GM19468 (cell line): ENCODE measurements at regions not wholly inside any gene's neighbourhood (a gene's known extent, or its start where the extent isn't known, plus 50 kb on each side); places are given as distances from the start of the nearest gene placed in this dataset.
"Not testable (repeated sequence)": the region's sequence is repeated elsewhere in the genome, so short reads cannot be mapped to it uniquely, and the experiment has no call there.

Source experiments
- ATAC-seq: cut with Tn5 transposase; IDR thresholded peaks from one replicate; pipeline ENCODE4 v1.9.1; 2021; ENCODE audit warnings: mild to moderate bottlenecking, moderate library complexity, moderate number of reproducible peaks; ENCODE audit not compliant: unreplicated experiment; ENCODE audit errors: extremely low read depth

DNA sequence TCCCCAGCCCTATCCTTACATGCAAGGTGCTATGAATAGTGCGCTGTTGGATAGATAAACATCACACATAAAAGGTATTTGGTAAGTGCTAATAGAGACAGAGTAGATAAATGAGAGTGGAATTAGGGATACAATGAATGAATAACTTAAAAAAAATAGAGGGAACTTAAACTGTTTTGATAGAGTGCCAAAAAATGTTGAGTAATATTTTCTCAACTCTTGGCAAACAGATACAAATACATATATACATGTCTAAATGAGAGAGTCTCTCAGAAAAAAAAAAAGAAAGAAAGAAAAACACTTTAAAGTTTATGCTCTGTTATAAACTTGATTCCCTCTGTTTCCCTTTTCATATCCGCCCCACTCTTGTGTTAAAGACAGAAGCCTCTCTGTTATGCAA, 667.4 kb downstream of the ROBO2 start:
- no peak for ATAC-seq

DNA sequence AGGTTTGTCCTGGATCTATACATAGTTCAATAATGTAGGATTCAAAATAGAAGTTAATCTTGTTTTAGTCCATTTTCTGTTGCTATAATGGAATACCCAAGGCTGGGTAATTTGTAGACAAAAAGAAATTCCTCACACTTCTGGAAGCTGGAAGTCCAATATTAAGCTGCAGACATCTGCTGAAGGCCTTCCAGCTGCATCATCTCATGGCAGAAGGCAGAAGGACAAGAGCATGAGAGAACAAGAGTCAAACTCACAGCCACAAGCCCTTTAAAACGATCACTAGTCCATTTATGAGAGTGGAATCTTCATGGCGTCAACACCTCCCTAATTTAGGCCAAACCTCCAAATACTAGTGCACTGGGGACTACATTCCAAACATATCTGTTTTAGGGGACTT, 669.3 kb downstream of the ROBO2 start:
- ATAC-seq, result no peak

DNA sequence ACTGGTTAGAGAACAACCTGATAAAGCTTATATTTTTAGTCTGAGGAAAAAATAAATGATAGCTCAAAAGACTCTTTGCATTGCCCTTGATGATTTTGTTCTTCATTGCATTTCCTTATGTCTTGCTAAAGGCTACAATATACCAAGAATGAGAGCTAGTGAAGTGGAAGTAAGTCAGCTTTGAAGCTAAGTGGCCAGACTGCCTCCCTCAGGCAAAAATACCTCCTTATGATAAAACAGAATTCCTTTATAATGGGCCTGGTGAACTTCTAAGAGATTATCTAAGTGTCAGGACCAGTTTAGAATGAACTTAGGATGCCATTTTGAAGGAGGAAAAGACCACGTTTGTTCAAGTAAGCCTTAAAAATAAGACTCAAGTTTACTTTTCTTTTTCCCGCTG, 678.4 kb downstream of the ROBO2 start:
- no peak for ATAC-seq

DNA sequence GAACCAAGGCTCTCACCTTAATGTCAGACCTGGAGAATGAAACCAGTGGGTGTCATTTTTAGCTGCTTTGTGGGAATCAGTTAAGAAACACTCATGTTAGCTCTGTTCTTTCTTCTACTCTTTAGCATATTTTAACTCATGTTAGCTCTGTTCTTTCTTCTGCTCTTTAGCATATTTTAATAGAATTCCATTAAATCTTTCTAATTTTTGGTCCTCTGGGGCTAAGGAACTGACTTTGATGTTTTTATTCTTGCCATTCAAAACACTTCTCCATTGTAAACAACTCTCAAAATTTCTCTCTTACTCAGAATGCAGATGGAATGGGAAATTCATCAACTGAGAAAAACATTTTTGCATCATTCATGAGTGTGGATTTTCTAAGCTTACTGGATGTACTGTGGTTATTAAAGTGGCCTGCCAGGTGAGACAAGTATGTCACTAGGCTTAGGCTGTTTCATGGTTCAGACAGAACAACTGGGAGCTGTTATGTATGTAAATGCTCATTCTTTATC, 680.6 kb downstream of the ROBO2 start:
- ATAC-seq, result no peak

DNA sequence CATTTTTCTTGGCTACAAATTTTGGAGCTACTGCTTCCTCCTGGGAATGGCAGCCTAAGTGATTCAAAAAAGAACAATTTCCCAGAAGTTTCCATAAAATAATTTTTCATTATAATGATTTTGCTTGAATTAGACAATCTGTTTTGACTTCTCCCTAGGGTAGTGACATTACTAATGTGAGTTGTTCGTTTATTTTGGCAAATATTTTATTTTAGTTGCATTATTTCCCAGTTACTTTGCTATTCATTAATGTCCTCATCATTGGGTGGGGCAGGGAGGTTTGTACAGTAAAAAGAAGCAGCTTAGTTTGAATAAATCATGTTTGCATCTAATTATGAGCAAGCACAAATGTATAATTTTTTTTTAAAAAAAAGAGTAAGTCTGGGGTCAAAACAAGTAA, 686.6 kb downstream of the ROBO2 start:
- ATAC-seq, result no peak

DNA sequence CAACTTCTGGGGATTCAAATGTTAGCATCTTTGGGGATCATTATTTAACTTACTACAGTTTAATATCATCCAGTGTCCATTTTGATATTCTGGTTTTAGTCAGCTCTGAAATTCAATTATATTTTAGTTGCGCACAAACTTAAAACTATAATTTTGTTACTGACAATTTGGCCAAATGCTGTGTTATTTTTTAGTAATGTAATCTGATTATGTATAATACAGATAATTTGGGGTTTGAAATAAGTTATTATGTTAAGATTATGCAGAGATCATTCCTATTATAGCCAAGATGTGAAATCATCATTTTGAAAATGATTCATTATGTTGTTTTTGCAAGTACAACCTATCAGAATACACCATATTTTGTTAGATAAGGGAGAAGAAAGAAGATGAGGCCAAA, 706.1 kb downstream of the ROBO2 start:
- ATAC-seq, result no peak

DNA sequence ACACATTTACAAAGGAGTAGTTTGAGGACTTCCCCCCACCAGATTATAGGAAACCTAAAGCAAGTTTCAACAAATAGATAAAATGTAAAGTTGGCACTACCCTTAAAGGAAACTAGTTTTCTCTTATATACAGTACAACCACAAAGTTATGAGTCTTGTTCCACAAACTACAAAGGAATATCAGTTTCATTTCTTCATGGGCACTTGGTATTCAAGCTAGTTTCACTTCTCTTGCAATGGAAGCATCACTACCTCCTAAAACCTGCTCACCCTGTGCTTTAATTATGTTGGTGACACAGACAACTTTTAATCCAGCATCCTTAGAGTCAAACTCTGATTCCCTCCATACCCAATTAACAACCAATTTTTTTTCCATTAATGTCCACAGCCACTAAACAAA, 707.0 kb downstream of the ROBO2 start:
- no peak for ATAC-seq

DNA sequence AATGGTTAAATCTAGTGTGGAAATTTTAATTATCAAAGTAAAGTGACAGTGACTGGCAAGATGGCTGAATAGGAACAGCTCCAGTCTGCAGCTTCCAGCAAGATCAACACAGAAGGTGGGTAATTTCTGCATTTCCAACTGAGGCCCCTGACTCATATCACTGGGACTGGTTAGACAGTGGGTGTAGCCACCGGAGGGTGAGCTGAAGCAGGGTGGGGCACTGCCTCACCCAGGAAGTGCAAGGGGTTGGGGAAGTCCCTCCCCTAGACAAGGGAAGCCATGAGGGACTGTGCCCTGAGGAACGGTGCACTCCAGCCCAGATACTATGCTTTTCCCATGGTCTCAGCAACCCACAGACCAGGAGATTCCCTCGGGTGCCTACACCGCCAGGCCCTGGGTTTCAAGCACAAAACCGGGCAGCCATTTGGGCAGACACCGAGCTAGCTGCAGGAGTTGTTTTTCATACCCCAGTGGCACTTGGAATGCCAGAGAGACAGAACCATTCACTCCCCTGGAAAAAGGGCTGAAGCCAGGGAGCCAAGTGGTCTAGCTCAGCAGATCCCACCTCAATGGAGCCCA, 716.6 kb downstream of the ROBO2 start:
- ATAC-seq, result not testable (repeated sequence)

DNA sequence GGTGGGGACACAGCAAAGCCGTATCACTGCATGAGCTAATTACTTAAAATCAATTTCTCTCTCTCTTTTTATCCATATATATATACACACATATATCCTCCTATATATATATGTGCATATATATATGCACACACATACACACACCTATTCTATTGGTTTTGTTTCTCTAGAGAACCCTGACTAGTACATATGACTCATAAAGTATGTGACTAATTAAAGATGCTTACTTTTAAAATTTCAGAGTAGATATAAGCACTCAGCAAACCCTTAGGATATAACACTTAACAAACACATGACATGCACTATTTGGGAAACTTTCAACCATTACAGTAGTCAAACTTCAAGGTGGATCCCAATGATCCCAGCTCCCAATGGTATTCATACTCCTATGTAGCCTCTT, 732.6 kb downstream of the ROBO2 start:
- ATAC-seq, result no peak

DNA sequence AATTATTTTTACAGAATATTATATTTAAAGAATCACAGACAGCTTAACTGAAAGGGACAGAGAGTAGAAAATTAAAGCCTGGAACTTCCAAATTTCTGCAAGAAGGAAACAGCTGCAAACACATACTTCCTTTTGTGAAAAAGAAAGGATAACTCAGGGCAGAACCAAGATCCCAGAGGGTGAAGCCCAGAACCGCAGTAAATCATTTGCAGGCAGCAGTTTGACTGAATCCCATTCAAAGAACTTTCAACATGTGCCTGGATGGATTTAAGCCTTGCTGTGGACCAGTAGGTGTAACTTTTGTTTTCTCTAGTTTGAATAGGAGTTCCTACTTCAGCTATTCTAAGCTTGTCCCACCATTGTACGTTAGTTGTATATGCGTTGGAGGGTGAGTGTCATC, 733.2 kb downstream of the ROBO2 start:
- no peak for ATAC-seq

DNA sequence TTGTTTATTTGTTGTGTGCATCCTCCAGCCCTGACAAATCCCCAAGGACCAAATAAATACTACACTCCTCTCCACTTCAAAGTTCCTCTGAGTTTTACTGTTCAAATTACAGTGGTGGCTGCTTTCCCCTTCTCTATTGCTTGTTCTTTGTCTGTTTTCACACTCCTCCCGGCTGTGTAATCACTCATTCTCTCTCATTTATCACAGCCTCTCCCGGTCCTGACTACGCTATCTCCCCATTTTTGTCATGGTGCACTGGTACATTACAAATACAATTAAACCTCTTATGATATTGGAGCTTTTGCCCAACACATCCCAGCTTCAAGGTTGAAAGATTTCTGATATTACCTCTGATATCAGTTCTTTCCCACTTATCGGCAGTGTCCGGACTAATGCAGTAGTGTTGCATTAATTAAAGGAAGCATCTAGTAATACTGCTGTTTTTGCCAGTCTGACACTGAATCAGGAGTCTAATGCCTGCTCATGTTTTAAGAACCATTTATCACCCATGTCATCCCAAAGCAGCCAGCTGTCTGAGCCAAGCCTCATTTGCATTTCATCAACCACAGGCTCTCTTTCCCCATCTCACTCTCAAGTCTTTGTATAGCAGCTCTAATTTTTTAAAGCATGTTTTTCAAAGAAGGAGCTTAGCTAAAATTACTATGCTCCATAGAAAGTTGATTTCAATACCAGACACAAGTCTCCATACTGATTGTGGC, 740.5 kb downstream of the ROBO2 start:
- ATAC-seq, result no peak

DNA sequence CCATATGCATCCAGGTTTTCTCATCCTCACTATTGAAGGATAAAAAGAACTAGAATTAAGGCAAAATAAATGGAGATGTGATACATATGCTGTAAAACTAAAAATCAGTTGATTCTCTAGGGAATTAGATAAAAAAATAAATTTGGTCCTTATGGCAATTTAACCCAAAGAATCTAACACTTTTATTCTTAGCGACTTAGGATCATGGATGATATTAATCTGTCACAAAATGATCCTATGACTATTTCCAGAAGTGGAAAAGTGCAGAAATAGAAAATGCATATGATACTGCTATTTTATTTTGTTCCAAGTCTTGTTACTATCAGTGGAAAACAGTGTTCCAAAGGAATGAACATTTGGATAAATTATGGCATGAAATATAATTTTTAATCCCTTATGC, 746.3 kb downstream of the ROBO2 start:
- ATAC-seq, result no peak

DNA sequence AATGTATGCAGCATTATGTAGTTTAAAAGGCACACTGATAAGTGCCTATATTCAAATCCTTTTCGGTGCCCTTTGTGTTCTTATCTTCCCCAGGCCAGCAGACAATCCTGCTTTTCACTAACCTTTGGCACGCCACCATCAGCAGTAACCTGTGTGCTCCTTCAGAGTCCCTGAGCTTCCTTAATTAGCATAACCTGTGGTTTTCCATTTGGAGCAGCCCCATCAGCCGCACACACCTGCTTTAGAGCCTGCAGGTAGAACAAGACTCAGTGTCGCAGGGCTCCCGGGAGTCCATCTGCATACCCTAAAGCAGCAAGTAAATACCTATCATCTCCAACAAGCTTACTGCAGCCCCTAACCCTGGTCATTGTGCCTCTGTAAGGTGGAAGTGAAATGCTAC, 755.1 kb downstream of the ROBO2 start:
- no peak for ATAC-seq

DNA sequence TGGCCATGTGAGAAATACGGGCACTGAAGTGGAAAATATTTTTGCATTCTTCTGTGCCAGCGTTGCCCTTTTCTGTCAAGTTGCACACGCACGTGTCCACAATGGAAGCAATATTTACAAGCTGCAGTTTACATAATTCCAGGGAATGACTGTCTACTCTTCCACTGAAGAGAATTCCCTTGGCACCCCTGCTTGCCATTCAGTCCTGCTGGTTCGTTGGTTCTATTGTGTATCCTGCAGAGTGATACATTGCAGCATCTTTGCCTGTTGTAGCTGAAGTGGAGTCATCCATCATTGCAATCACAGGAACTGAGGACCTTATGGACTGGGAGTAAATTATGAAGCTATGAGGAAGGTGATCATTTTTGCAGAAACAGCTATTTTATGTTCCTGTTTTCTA, 759.4 kb downstream of the ROBO2 start:
- ATAC-seq, result no peak

DNA sequence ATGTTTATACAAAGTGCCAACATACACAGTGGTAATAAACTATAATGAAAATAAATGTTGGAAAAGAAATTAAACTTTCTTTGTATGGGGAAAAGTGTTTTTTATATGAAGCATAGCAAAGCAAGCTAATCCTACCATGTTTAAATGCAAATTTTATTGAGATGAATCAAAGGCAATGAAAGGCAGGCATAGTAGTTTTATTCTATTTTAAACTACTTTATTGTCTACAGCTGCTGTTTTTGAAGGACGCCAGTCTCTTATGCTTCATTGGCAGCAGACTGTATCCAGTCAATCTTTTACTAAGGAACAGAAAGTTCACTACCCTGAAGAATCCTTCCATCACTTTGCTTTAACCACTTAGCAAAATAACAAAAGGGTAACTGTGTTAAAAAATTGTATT, 761.0 kb downstream of the ROBO2 start:
- ATAC-seq, result no peak

DNA sequence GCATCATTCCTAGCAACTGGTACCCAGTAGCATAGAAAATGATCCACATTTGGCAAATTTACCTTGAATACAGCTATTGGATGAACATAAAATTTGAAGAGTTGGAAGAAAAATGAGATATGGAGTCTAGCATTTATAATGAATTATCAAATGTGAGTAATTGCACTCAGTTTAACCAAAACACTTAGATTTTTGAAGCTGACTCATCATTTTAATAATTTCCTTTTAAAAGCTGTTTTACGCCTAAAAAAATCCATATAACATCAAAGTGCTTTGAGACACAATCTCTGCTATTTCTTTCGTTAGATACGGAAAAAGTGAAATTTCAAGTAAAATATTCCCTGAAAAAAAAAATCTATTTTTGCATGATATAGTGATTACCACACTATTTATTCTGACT, 767.4 kb downstream of the ROBO2 start:
- ATAC-seq, result no peak

DNA sequence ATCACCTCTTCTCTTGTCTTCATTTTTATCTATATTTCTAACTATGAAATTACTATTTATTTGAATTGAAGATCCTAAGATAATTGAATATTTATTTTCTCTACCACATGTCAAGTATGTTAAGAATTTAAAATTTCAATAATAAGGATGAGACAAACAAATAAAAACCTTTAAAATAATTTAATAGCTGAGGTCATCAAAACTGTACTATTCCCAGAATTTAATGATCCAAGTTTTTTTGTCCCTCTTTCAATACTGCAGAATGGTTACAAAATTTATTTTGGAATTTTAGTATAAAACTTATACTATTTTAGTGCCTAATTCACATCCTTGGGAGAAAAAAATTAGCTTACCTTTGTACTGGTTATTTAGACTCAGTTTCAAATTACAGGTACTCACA, 774.9 kb downstream of the ROBO2 start:
- ATAC-seq, result no peak

DNA sequence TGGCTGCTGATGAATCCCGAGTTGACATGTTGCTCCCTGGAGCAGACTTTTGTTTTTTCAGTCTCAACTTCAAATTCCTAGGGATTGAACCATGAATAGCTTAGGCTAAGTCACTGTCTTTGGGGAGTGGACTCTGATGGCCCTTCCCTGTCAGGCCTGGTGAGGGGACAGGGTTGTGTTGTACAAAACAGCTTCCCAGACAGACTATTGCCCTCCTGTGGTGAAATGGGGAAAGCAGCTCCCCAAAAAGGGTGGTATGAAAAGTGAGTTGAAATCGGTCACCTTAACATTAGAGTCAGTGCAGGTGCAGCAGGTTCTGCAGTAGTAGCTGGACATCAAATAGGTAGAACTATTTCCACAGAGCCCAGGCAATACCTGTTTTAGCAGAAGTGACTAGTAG, 775.6 kb downstream of the ROBO2 start:
- no peak for ATAC-seq

DNA sequence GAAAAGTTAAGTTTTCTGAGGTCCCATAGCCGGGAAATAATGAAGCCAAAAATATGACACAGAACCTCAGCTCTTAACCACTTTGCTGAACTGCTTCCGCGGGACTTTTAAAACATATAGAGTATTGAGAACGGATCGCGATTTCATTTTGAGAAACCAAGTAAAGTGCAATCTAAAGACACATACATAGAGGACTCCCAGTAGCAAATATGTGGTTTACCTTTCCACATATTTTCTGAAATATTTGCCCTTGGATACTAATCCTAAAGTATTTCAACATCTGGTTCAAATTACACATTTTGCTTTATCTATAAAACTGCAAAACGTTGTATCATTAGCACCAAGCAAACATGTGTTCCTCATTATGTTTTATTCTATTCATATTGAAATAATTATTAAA, 776.5 kb downstream of the ROBO2 start:
- ATAC-seq, result no peak

DNA sequence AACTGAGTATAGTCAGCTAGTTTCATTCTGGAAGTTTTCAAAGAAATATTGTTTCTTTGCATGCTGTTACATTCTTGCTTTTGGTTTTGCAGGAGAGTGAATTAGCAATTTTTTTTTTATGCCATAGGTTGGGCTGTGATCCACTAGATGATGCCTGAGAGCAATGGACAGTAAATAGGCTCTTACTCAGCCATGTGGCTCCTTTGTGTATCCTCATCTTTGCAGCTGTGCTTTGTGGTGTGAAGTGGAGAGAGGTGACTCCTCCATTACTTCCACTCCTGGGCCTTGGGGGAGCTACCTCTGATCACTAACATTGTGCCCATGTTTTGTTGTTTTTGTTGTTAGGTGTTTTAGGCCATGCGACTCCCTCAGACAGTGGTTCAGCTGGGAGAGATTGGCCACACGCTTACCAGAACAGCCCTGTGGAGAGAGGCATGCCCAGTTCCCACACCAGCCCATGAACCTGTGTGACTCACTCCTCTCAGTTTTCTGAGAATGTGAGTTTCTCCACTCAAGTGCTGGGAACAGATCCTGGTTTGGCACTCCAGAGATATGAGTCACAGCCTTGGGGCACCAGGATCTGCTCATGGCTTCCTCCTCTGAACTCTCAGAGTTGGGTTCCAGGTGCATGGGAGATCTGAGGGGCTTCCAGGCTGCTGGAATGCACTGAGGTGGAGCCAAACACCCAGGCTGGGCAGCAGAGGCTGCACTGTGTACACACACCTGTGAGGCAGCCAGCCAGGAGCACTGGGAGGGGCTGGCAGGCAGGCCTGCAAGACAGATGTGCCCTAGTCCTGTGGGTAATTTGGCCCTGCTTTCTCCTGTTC, 785.3 kb downstream of the ROBO2 start:
- no peak for ATAC-seq

DNA sequence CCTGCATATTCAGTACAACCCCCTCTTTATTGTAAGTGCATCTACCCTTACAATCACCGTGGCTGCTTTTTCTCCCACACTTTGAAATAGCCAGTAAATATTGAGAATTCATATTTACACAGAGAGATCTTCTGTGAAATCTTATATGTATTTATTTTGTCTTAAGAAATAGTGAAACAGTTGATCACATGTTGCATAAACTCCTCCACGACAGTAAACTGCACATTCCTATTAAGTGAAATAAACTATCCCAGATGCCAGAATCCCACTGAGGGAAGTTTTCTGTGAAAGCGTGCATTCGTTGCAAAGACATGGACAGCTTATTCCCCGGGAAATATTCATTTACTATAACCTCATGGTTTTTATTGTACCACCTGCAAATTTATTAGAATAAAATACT, 796.0 kb downstream of the ROBO2 start:
- no peak for ATAC-seq
